Aorta (tissue), 5 donors: ENCODE measurements at regions not wholly inside any gene's neighbourhood (a gene's known extent, or its start where the extent isn't known, plus 50 kb on each side); places are given as distances from the start of the nearest gene placed in this dataset.
A peak's percentile ranks its signal among the peaks of the same experiment; 100 is the strongest.

Source experiments
- ATAC-seq: fragments of 200-7000 bp; cut with Tn5 transposase; one replicate; pipeline ENCODE4 v1.9.1; 2022; ENCODE audit warnings: moderate library complexity; ENCODE audit not compliant: low FRiP score
- DNase-seq, 2 donors: peaks; one replicate each; pipeline ENCODE4 v3.0.0-alpha.2; 2020
- H3K27ac ChIP-seq, 2 donors: one replicate each; pipeline ENCODE4 v1.5.1; 2013; ENCODE audit warnings: low read length in 2 of 2, mild to moderate bottlenecking in 2 of 2, moderate library complexity in 2 of 2, control low read depth in 1 of 2, inconsistent platforms in 1 of 2, low read depth in 1 of 2
- H3K27me3 ChIP-seq, 2 donors: one replicate each; pipeline ENCODE4 v1.6.1; 2013; ENCODE audit warnings: control low read depth in 1 of 2, low read length in 1 of 2, mild to moderate bottlenecking in 1 of 2, moderate library complexity in 1 of 2; ENCODE audit not compliant: insufficient read depth in 2 of 2, control insufficient read depth in 1 of 2
- H3K36me3 ChIP-seq, 2 donors: one replicate each; pipeline ENCODE4 v1.6.1; 2013; ENCODE audit warnings: control low read depth in 1 of 2, low read length in 1 of 2, mild to moderate bottlenecking in 1 of 2; ENCODE audit not compliant: insufficient read depth in 2 of 2, control insufficient read depth in 1 of 2
- H3K4me1 ChIP-seq, 2 donors: one replicate each; pipeline ENCODE4 v1.6.1; 2013; ENCODE audit warnings: low read length in 2 of 2, control low read depth in 1 of 2, mild to moderate bottlenecking in 1 of 2, moderate library complexity in 1 of 2; ENCODE audit not compliant: insufficient read depth in 2 of 2, control insufficient read depth in 1 of 2
- H3K4me3 ChIP-seq, 2 donors: one replicate each; pipeline ENCODE4 v1.5.1; 2013; ENCODE audit warnings: low read length in 2 of 2, control low read depth in 1 of 2, mild to moderate bottlenecking in 1 of 2
- H3K9me3 ChIP-seq: one replicate; pipeline ENCODE4 v1.6.1; 2013; ENCODE audit warnings: mild to moderate bottlenecking, low read length; ENCODE audit not compliant: control insufficient read depth
- WGBS, 2 donors: extraction: QIAGEN DNeasy Blood & Tissue Kit; methylation state at CpG; one replicate each; pipeline ENCODE4 v1.1.7; 2013; 5-methylcytosine and 5-hydroxymethylcytosine counted together
- intact Hi-C, 2 donors: fragments of 100-400 bp; cut with DNase I; formaldehyde crosslinking; loops; one replicate each; pipeline versions ENCODE4 v1.14.2 to v1.15.0; 2022
- donor health status: healthy with polysubstance abuse.
- donor health status: Bipolar disorder and iron deficiency.
- donor health status: DM: no; HTN: no; CAD: no.
- donor health status: DM: no; HTN: no; CAD: no.
- donor health status: DM: yes; HTN: yes; CAD: no.

GRCh38 chr14:98606816-98607215 is 665.2 kb downstream of the BCL11B start:
- Histone ChIP-seq H3K27ac (no peak overlapping the region), H3K4me1 (no peaks in the 10 kb centered on the region), H3K27me3 (no peaks in the 10 kb centered on the region), H3K9me3 (no peaks in the 10 kb centered on the region), H3K4me3 (no peak overlapping the region), H3K36me3 (no peaks in the 10 kb centered on the region)
- intact Hi-C loops, result no loop called here
- DNase-seq, result no peak
- 77 to 86% methylated on average over 4 of the region's 4 CpGs for WGBS, 2 donors
- no peak for ATAC-seq

GRCh38 chr14:98607341-98607910 is 664.6 kb downstream of the BCL11B start:
- WGBS, 2 donors, result 69 to 77% methylated on average over 4 of the region's 4 CpGs
- ATAC-seq, result no peak
- DNase-seq, result no peak

GRCh38 chr14:98608071-98609060 is 663.6 kb downstream of the BCL11B start:
- no peaks in the 10 kb centered on the region for H3K4me1 ChIP-seq
- ATAC-seq (peak; percentile 20), DNase-seq (no peak)
- WGBS, 2 donors, result 80 to 82% methylated on average over 11 of the region's 11 CpGs
- intact Hi-C loops, result no loop called here
- no peaks in the 10 kb centered on the region for H3K9me3 ChIP-seq
- no peaks in the 10 kb centered on the region for H3K36me3 ChIP-seq
- no peaks in the 10 kb centered on the region for H3K27me3 ChIP-seq
- H3K4me3 ChIP-seq, result no peak overlapping the region
- H3K27ac ChIP-seq, result no peak overlapping the region

More at GRCh38 chr14:98607341-98607910, 664.6 kb downstream of the BCL11B start:
- Histone ChIP-seq H3K4me3 (no peak overlapping the region), H3K9me3 (no peaks in the 10 kb centered on the region), H3K27me3 (no peaks in the 10 kb centered on the region), H3K36me3 (no peaks in the 10 kb centered on the region), H3K4me1 (no peaks in the 10 kb centered on the region), H3K27ac (no peak overlapping the region)
- intact Hi-C loops, result no loop called here

GRCh38 chr14:98612434-98613200 is 659.4 kb downstream of the BCL11B start:
- ATAC-seq (no peak), DNase-seq (no peak)
- 64 to 67% methylated on average over 6 of the region's 6 CpGs for WGBS, 2 donors
- Histone ChIP-seq H3K4me3 (no peak overlapping the region), H3K27me3 (no peaks in the 10 kb centered on the region), H3K9me3 (peaks cover 3% of the 10 kb centered on the region), H3K4me1 (no peaks in the 10 kb centered on the region), H3K36me3 (no peaks in the 10 kb centered on the region), H3K27ac (no peak overlapping the region)
- intact Hi-C loops, result no loop called here

- DNase-seq (no peak), ATAC-seq (peak; percentile 19)
- intact Hi-C loops, result loop anchor here in 1 of 2 donors (5.0 kb wide), 1 partner anchor 123 kb away; no protein-coding TSS in a partner anchor
These were observed 657.3 kb downstream of the BCL11B start for GRCh38 chr14:98614741-98615140.

GRCh38 chr14:98622208-98623051 is 649.6 kb downstream of the BCL11B start:
- H3K4me1 ChIP-seq, result no peaks in the 10 kb centered on the region
- H3K27ac ChIP-seq, result no peak overlapping the region
- intact Hi-C loops, result no loop called here
- no peak for DNase-seq
- H3K4me3 ChIP-seq, result no peak overlapping the region
- no peak for ATAC-seq
- H3K9me3 ChIP-seq, result no peaks in the 10 kb centered on the region
- no peaks in the 10 kb centered on the region for H3K27me3 ChIP-seq
- 76 to 84% methylated on average over 4 of the region's 4 CpGs for WGBS, 2 donors
- no peaks in the 10 kb centered on the region for H3K36me3 ChIP-seq

More at GRCh38 chr14:98614741-98615140, 657.3 kb downstream of the BCL11B start:
- H3K27me3 ChIP-seq, result no peaks in the 10 kb centered on the region
- H3K4me3 ChIP-seq, result no peak overlapping the region
- peaks cover 3% of the 10 kb centered on the region for H3K9me3 ChIP-seq
- H3K36me3 ChIP-seq, result no peaks in the 10 kb centered on the region
- no peaks in the 10 kb centered on the region for H3K4me1 ChIP-seq
- H3K27ac ChIP-seq, result no peak overlapping the region
- WGBS, 2 donors, result 90 to 91% methylated on average over 3 of the region's 3 CpGs

- DNase-seq, result no peak
- Histone ChIP-seq H3K4me3 (no peak overlapping the region), H3K27me3 (no peaks in the 10 kb centered on the region), H3K9me3 (peaks cover 5% of the 10 kb centered on the region), H3K36me3 (no peaks in the 10 kb centered on the region), H3K27ac (no peak overlapping the region), H3K4me1 (no peaks in the 10 kb centered on the region)
- no peak for ATAC-seq
- intact Hi-C loops, result no loop called here
- WGBS, 2 donors, result 73 to 83% methylated on average over 14 of the region's 14 CpGs
These were observed 648.1 kb downstream of the BCL11B start for GRCh38 chr14:98623788-98624415.
